ENCODE measurements at regions not wholly inside any gene's neighbourhood (a gene's known extent, or its start where the extent isn't known, plus 50 kb on each side); places are given as distances from the start of the nearest gene placed in this dataset.
"Not testable (repeated sequence)": the region's sequence is repeated elsewhere in the genome, so short reads cannot be mapped to it uniquely, and the experiment has no call there.

DNA sequence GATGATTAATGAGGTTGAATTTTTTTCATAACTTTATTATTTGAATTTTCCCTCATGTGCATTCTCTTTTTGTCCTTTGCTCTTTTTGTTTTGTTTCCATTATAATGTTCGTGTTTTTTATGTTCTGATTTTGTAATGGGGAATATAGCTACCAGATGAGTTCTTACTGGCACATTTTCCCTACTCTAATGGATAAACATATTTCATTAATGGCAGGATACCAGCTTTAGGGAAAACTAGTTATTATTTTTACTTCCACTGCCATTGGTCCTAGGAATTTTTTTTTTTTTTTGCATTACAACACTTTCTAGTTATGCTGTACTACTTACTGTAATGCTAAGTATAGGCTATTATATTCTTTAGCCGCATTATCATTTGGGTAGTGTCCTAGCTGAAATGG lies 286.3 kb downstream of the SPRY1 start:
- no peak overlapping the region for H3K4me3 ChIP-seq (ENCODE audit: low read depth, low read length, poor library complexity, severe bottlenecking)
- H2AFZ ChIP-seq (ENCODE audit: low read length) = no peak overlapping the region
- no peak for DNase-seq (ENCODE audit: low spot score)
- H3K9me3 ChIP-seq (ENCODE audit: low read length) = no peaks in the 10 kb centered on the region
- ChIA-PET CTCF (ENCODE audit: unreplicated experiment) (no interaction called here), POLR2A (no interaction called here)
- TF ChIP-seq EZH2phosphoT487 (IDR thresholded peaks at IDR 0.05; ENCODE audit: borderline replicate concordance, low read depth, low read length) (no peak), CTCF (conservative IDR thresholded peaks at IDR 0.05; ENCODE audit: low read length) (no peak)
- no peaks in the 10 kb centered on the region for H3K79me2 ChIP-seq (ENCODE audit: insufficient read depth, low read depth, low read length)
- no peaks in the 10 kb centered on the region for H4K20me1 ChIP-seq (ENCODE audit: insufficient read depth, low read length)
- H3K36me3 ChIP-seq (ENCODE audit: insufficient read depth, low read length) = no peaks in the 10 kb centered on the region
- H3K4me2 ChIP-seq (ENCODE audit: low read length) = no peak overlapping the region
- no TSS peak for BruUV-seq (replicated peaks)
- H3K4me1 ChIP-seq (ENCODE audit: insufficient read depth, low read length, poor library complexity, severe bottlenecking) = no peaks in the 10 kb centered on the region
- intact Hi-C loops (cut with micrococcal nuclease; ENCODE audit: unreplicated experiment) = no loop called here
- no peak overlapping the region for H3K27ac ChIP-seq (ENCODE audit: low read depth, low read length, poor library complexity, severe bottlenecking)
- no peaks in the 10 kb centered on the region for H3K9me2 ChIP-seq (ENCODE audit: insufficient read depth, low read length)

GRCh38 chr4:123684937-123685336 lies 288.3 kb downstream of the SPRY1 start:
- H3K4me2 ChIP-seq (ENCODE audit: low read length); H3K36me3 ChIP-seq (ENCODE audit: insufficient read depth, low read length); H3K4me3 ChIP-seq (ENCODE audit: low read depth, low read length, poor library complexity, severe bottlenecking); H4K20me1 ChIP-seq (ENCODE audit: insufficient read depth, low read length); H2AFZ ChIP-seq (ENCODE audit: low read length); BruUV-seq (replicated peaks); H3K79me2 ChIP-seq (ENCODE audit: insufficient read depth, low read depth, low read length); DNase-seq (ENCODE audit: low spot score); H3K9me3 ChIP-seq (ENCODE audit: low read length); H3K27ac ChIP-seq (ENCODE audit: low read depth, low read length, poor library complexity, severe bottlenecking); CTCF ChIA-PET (ENCODE audit: unreplicated experiment); H3K4me1 ChIP-seq (ENCODE audit: insufficient read depth, low read length, poor library complexity, severe bottlenecking); intact Hi-C loops (cut with micrococcal nuclease; ENCODE audit: unreplicated experiment); POLR2A ChIA-PET; H3K9me2 ChIP-seq (ENCODE audit: insufficient read depth, low read length): not testable (repeated sequence)

DNA sequence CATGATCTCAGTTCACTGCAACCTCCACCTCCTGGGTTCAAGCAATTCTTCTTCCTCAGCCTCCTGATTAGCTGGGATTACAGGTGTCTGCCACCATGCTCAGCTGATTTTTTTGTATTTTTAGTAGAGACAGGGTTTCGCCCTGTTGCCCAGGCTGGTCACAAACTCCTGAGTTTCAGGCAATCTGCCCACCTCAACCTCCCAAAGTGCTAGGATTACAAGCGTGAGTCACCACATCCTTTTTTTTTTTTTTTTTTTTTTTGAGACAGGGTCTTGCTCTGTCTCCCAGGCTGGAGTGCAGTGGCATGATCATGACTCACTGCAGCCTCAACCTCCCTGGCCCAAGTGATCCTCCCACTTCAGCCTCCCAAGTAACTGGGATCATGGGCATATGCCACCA lies 298.9 kb downstream of the SPRY1 start:
- H3K79me2 ChIP-seq (ENCODE audit: insufficient read depth, low read depth, low read length); CTCF ChIA-PET (ENCODE audit: unreplicated experiment); H3K4me1 ChIP-seq (ENCODE audit: insufficient read depth, low read length, poor library complexity, severe bottlenecking); H2AFZ ChIP-seq (ENCODE audit: low read length); DNase-seq (ENCODE audit: low spot score); H3K9me3 ChIP-seq (ENCODE audit: low read length); H3K9me2 ChIP-seq (ENCODE audit: insufficient read depth, low read length); intact Hi-C loops (cut with micrococcal nuclease; ENCODE audit: unreplicated experiment); H4K20me1 ChIP-seq (ENCODE audit: insufficient read depth, low read length); H3K4me3 ChIP-seq (ENCODE audit: low read depth, low read length, poor library complexity, severe bottlenecking); H3K27ac ChIP-seq (ENCODE audit: low read depth, low read length, poor library complexity, severe bottlenecking); H3K4me2 ChIP-seq (ENCODE audit: low read length); H3K36me3 ChIP-seq (ENCODE audit: insufficient read depth, low read length); BruUV-seq (replicated peaks): not testable (repeated sequence)
- POLR2A ChIA-PET = interaction anchor here (0.6 to 0.7 kb wide), 2 partner anchors 24 to 138 kb away, joined by 3 read pairs; no protein-coding TSS in a partner anchor

DNA sequence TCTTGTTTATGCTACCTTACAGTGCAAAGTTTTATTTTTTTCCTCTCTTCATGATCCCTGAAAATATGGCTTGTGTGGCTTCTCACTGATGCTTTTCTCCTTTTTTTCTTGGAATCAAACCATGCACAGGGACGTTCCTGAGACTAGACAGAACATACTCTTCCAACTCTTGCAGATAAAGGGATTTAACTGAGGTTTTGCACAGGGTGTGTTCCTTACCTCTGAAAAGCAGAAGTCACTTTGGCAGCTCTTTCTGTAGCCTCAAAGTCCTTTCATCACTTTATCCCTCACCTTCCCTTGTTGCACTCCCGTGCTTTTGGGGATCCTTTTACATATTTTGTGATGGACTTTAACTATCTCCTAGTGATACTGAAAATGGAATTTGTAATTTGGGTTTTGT lies 300.1 kb downstream of the SPRY1 start:
- no peak overlapping the region for H3K4me3 ChIP-seq (ENCODE audit: low read depth, low read length, poor library complexity, severe bottlenecking)
- no peaks in the 10 kb centered on the region for H3K9me3 ChIP-seq (ENCODE audit: low read length)
- H3K4me1 ChIP-seq (ENCODE audit: insufficient read depth, low read length, poor library complexity, severe bottlenecking) = no peaks in the 10 kb centered on the region
- no peaks in the 10 kb centered on the region for H3K79me2 ChIP-seq (ENCODE audit: insufficient read depth, low read depth, low read length)
- H2AFZ ChIP-seq (ENCODE audit: low read length) = no peak overlapping the region
- no TSS peak for BruUV-seq (replicated peaks)
- H3K27ac ChIP-seq (ENCODE audit: low read depth, low read length, poor library complexity, severe bottlenecking) = no peak overlapping the region
- H4K20me1 ChIP-seq (ENCODE audit: insufficient read depth, low read length) = no peaks in the 10 kb centered on the region
- no peak overlapping the region for H3K4me2 ChIP-seq (ENCODE audit: low read length)
- intact Hi-C loops (cut with micrococcal nuclease; ENCODE audit: unreplicated experiment) = no loop called here
- no peaks in the 10 kb centered on the region for H3K36me3 ChIP-seq (ENCODE audit: insufficient read depth, low read length)
- DNase-seq (ENCODE audit: low spot score) = no peak
- no peaks in the 10 kb centered on the region for H3K9me2 ChIP-seq (ENCODE audit: insufficient read depth, low read length)
- CTCF ChIA-PET (ENCODE audit: unreplicated experiment) = no interaction called here
- TF ChIP-seq CTCF (conservative IDR thresholded peaks at IDR 0.05; ENCODE audit: low read length) (no peak), EZH2phosphoT487 (IDR thresholded peaks at IDR 0.05; ENCODE audit: borderline replicate concordance, low read depth, low read length) (no peak)
- POLR2A ChIA-PET = no interaction called here

All from OCI-LY7 (cell line).